ENCODE measurements at regions not wholly inside any gene's neighbourhood (a gene's known extent, or its start where the extent isn't known, plus 50 kb on each side); places are given as distances from the start of the nearest gene placed in this dataset.

DNA sequence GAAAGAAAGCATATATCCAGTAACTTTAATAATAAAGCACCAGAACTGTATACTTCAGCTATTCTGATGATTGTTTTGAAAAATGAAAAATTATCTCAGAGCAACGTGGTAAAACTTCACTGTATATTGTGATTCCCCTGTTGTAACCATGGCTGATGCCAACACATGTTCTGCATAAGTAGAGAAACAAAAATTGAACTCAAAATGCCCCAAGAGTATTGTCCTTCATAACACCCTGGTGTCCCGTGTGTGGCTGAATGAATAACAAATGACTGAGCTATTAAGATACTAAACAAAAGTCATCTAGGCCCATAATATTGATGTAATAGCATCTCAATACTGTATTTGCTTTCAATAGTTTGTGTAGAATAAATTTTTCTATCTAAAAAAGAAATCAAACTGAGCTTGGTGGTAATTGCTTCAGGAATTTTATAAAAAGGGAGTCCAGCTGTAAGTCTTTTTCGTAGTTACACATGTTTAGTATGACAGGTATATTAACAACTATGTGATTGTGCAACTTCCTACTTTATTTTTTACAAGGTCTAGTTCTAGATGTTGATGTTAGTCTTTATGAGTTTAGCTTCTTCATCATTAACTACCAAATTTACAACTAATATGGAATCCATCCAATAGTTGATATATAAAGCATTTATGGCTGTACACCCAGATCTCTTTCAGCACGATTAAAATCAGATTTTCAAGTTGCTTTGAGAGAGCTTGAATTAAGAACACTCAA lies 623.8 kb upstream of the AGTR1 start:
- CTCF ChIA-PET = no interaction called here
- no peak for DNase-seq
- no peaks in the 10 kb centered on the region for H3K27me3 Mint-ChIP-seq
- H3K27ac Mint-ChIP-seq = no peak overlapping the region
- no peaks in the 10 kb centered on the region for H3K9me3 Mint-ChIP-seq
- H3K4me3 Mint-ChIP-seq = no peak overlapping the region
- no peaks in the 10 kb centered on the region for H3K4me1 Mint-ChIP-seq
- no peaks in the 10 kb centered on the region for H3K36me3 Mint-ChIP-seq

DNA sequence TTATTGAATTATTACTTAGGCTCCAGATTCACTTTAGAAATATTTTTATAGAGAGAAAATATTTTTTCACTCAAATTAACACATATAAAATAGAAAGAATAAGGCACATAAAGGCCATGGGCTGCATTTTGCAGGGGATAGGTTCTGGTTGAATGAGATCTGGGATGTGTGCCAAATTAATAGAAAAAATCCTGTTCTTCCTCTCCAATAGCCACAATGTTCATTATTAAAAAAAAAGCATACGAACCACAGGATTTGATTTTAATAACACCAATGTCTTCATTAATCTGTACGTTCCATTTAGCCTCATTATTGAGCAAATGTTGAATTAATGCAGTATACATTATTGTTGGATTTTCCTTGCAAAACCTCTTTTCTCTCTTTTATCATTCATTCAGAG lies 622.8 kb upstream of the AGTR1 start:
- no peaks in the 10 kb centered on the region for H3K4me1 Mint-ChIP-seq
- no peaks in the 10 kb centered on the region for H3K36me3 Mint-ChIP-seq
- no peak overlapping the region for H3K27ac Mint-ChIP-seq
- no peak for DNase-seq
- H3K9me3 Mint-ChIP-seq = no peaks in the 10 kb centered on the region
- H3K4me3 Mint-ChIP-seq = no peak overlapping the region
- CTCF ChIA-PET = no interaction called here
- no peaks in the 10 kb centered on the region for H3K27me3 Mint-ChIP-seq

DNA sequence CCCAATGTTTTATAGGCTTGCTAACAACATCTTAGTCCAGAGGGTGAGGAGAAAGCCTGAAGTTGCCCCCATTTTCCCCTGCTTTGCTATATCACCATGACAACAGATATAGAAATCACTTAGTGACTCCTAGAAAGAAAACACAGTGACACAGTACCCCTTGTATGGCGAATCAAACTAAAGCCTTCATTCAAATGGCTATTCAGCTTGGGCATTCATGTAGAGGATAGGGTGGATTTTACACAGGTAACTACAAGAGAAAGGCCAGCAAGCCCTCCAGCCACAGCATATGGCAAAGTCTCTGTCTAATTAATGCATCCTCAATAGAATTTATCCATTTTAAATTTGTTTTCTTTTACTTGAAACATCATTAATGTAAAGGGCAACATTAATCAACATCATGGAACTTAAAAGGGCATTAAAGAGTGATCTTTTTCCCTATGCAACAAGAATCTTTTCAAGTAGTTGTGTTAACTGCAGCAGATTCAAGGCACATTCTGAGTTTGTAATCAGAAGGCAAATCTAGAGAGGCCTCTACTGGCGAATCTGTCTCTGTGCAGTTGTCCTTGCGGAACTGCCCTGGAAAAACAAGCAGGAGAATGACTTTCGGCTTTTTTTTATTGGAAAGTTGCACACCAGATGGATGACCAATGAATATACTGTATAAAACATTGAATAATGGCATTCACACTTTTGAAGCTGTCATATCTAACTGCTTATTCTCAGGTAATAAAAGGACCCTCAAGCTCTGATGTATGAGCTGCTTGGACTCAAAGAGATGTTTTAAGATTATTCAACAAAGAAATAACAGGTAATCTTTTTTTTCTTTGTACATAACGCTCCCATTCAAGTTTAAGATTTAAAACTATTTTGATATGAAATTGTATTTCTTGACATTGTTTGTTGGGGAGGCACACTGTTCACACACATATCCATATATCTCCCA lies 621.7 kb upstream of the AGTR1 start:
- H3K27me3 Mint-ChIP-seq = no peaks in the 10 kb centered on the region
- H3K4me1 Mint-ChIP-seq = no peaks in the 10 kb centered on the region
- CTCF ChIA-PET = no interaction called here
- no peaks in the 10 kb centered on the region for H3K9me3 Mint-ChIP-seq
- no peak overlapping the region for H3K27ac Mint-ChIP-seq
- no peaks in the 10 kb centered on the region for H3K36me3 Mint-ChIP-seq
- no peak for DNase-seq
- H3K4me3 Mint-ChIP-seq = no peak overlapping the region

DNA sequence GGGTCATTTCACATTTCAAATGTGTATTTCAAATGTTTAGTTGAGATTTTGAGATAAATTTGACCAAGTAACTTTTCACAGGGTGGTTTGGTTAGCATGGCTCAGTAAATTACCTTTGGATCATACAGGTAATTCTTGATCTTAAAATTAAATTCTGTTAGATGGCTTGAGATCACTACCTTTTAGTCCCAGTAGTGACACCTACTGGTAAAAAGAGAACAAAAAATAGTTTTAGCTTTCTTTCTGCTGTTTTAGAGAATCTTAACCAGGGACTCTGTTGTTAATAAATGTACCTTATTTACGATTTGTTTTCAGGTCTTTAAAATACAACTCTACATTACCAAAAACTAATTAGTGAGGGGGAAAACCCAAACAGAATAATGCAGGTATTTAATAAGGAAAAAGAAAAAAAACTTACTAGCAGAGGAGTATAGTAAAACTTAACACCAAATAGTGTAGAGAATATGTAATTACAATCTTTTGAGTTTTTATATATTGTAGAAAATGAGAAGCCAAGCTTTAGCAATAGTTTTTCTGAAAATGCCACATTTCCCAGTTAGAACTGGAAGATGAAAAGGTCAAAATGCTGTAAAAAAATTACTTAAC lies 620.3 kb upstream of the AGTR1 start:
- Mint-ChIP-seq H3K9me3 (no peaks in the 10 kb centered on the region), H3K27me3 (no peaks in the 10 kb centered on the region)
- CTCF ChIA-PET = no interaction called here

DNA sequence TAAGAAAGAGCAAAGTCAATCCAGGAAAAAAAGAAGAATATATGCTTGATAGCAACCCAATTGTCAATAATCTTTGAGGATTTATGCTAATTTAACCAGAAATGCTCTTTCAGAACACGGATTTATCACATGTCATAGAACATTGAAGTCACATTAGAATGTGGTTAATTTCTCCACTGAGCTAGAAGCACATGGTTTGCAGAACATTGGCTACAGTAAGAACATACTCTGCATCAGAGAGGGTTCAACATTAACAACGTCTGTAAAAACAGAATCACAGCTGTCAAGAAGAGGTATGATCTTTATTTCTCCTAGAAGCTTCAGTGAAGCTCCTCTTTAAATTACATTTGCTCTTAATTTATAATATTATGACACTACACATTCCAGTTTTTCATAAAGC lies 619.7 kb upstream of the AGTR1 start:
- CTCF ChIA-PET = no interaction called here
- DNase-seq = no peak
- H3K36me3 Mint-ChIP-seq = no peaks in the 10 kb centered on the region
- no peaks in the 10 kb centered on the region for H3K4me1 Mint-ChIP-seq
- H3K9me3 Mint-ChIP-seq = no peaks in the 10 kb centered on the region
- H3K27ac Mint-ChIP-seq = no peak overlapping the region
- H3K27me3 Mint-ChIP-seq = no peaks in the 10 kb centered on the region
- H3K4me3 Mint-ChIP-seq = no peak overlapping the region

More for the DNA sequence above, 620.3 kb upstream of the AGTR1 start:
- no peak overlapping the region for H3K4me3 Mint-ChIP-seq
- no peaks in the 10 kb centered on the region for H3K36me3 Mint-ChIP-seq
- H3K27ac Mint-ChIP-seq = no peak overlapping the region
- H3K4me1 Mint-ChIP-seq = no peaks in the 10 kb centered on the region
- DNase-seq = no peak

DNA sequence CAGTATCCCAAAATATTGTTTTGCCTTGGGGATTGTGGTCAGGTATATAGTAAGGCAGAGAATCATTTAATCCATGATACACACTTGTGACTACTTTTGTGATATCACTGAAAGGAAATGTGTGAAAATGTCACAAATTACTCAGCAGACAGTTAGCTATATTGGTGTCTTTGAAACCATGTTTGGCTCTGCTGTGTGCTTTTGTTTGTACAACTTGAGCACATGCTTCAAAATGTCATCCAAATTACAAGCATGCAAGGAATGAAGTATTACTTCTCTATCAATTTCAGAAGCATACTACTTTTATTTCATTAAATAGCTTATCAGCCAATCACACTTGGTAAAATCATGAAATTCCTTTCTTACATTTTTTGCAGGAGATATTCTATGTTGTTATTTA lies 619.0 kb upstream of the AGTR1 start:
- CTCF ChIA-PET = no interaction called here
- Mint-ChIP-seq H3K4me3 (no peak overlapping the region), H3K36me3 (no peaks in the 10 kb centered on the region)

DNA sequence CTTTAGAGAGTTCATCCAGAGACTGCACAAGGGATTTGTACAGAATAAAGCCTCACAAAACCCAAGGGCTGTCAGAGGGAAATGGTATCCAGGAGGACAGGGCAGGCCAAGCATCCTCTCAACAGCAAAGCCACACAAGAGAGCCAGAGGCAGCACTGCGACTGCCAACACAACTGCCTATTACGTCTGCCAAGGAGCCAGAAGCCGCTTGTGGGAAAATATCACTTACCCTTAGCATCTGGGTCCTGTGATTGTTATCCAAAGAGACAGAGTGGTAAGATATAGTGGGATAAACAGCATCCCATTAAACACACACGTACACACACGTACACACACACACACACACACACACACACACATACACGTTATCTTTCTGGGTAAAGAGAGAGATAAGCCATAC lies 618.3 kb upstream of the AGTR1 start:
- Mint-ChIP-seq H3K27me3 (no peaks in the 10 kb centered on the region), H3K27ac (no peak overlapping the region), H3K9me3 (no peaks in the 10 kb centered on the region), H3K4me3 (no peak overlapping the region), H3K36me3 (no peaks in the 10 kb centered on the region), H3K4me1 (no peaks in the 10 kb centered on the region)
- CTCF ChIA-PET = no interaction called here
- no peak for DNase-seq

More for the DNA sequence above, 619.0 kb upstream of the AGTR1 start:
- Mint-ChIP-seq H3K27ac (no peak overlapping the region), H3K4me1 (no peaks in the 10 kb centered on the region), H3K9me3 (no peaks in the 10 kb centered on the region), H3K27me3 (no peaks in the 10 kb centered on the region)
- no peak for DNase-seq

DNA sequence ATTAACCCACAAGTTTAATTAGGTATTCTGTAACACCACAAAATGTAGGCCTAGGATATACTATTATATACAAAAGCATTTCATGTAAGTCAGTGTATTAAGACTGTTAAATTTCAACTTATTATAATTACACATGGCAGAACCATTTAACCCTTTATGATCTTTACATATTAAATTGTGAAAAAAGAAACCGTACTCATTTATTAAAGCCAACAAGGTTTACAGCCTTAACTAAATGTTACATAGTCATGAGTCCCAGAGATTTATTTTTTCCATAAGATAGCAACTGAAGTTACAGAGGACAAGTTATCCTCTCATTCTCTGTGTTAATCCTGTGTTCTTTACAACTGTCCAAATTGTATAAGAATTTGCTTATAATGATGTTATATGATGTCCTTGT lies 615.8 kb upstream of the AGTR1 start:
- no peak overlapping the region for H3K27ac Mint-ChIP-seq
- no peaks in the 10 kb centered on the region for H3K27me3 Mint-ChIP-seq
- H3K36me3 Mint-ChIP-seq = no peaks in the 10 kb centered on the region
- CTCF ChIA-PET = no interaction called here
- no peak for DNase-seq
- H3K9me3 Mint-ChIP-seq = no peaks in the 10 kb centered on the region
- no peaks in the 10 kb centered on the region for H3K4me1 Mint-ChIP-seq
- no peak overlapping the region for H3K4me3 Mint-ChIP-seq

DNA sequence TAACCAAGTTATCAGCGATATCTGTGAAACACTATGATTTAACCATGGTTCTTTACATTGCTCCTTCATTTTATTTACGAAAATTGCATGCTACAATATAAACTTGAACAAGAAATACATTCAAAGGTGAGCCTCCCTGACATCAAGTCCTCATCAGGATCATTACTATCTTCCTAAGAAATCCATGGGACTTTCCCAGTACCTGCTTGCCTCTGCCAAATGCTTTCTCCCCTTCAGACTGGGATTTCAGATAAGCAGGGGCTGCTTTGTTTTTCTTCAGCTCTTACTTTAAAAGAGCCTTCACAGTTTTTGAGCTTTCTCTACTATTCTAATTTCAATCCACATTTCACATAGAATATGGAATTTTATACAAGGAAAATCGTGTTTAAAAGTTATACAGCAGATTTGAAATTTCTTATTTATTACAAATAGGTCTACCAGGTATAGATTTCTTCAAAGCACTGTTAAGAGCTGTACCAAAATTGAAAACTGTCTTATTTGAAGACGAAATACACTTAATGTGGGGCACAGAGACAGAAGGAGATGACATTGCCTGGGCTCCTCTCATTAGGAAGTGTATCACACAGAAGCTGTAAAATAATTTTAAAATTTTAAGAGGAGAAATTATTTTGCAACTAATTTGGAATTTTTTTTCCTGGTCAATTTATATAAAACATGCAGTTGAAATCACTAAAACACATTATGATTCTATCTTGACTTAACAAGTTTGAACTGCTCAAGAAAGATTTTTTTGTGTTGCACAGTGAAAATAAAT lies 615.0 kb upstream of the AGTR1 start:
- CTCF ChIA-PET = no interaction called here
- Mint-ChIP-seq H3K36me3 (no peaks in the 10 kb centered on the region), H3K9me3 (no peaks in the 10 kb centered on the region), H3K27me3 (no peaks in the 10 kb centered on the region), H3K4me3 (no peak overlapping the region), H3K27ac (no peak overlapping the region), H3K4me1 (no peaks in the 10 kb centered on the region)
- DNase-seq = no peak

DNA sequence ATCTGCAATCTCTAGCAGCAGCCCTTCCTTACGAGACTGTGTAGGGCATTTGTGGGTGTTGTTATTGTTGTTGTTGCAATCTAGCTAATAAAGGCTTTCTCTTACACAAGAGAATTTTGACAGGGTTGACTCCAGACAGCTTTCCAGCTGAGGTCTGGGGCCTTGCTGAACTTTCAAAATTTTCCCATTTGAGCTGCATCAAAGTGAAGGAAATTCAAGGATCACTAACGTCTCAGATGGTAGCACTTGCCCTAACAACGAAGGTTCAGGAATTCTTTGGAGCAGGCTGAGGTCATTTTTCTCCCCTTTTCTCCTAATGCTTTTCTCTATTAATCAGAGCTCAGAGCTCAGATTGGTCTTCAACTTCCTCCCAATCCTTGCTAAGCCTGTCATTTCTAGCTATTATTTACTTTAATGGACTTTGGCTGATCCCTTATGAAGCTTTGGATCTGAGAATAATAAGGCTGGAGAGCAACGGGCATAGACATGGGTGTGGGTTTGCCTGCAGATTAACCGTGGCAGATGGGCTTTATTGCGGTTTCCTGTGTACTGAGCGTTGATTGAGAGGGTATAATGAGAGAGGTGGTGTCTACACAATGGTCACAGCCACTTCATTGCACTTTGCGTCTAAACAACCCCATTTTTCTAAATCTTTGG lies 614.0 kb upstream of the AGTR1 start:
- no peaks in the 10 kb centered on the region for H3K27me3 Mint-ChIP-seq
- CTCF ChIA-PET = no interaction called here
- H3K36me3 Mint-ChIP-seq = no peaks in the 10 kb centered on the region
- H3K4me1 Mint-ChIP-seq = no peaks in the 10 kb centered on the region
- H3K27ac Mint-ChIP-seq = no peak overlapping the region
- DNase-seq = no peak
- no peaks in the 10 kb centered on the region for H3K9me3 Mint-ChIP-seq
- H3K4me3 Mint-ChIP-seq = no peak overlapping the region

DNA sequence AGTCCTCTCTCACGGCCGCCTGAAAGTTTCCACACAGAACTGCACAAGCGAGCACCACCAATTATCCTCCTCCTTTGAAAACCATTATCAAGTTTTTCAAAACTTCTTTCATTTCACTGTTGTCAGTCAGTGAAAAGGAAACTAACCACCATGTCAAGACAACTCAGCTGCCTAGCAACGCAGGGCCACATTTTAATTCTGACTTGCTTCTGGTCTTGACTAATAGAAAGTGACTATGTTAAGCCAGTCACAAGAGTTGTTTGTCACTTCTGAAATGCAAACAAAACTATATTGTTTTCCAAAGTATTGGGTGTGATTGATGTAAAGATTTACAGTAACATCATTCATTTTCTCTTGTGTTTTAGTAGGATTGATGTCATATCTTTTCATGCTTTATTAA lies 612.8 kb upstream of the AGTR1 start:
- CTCF ChIA-PET = no interaction called here
- Mint-ChIP-seq H3K4me3 (no peak overlapping the region), H3K4me1 (no peaks in the 10 kb centered on the region), H3K27me3 (no peaks in the 10 kb centered on the region), H3K36me3 (no peaks in the 10 kb centered on the region), H3K27ac (no peak overlapping the region), H3K9me3 (no peaks in the 10 kb centered on the region)
- DNase-seq = no peak

DNA sequence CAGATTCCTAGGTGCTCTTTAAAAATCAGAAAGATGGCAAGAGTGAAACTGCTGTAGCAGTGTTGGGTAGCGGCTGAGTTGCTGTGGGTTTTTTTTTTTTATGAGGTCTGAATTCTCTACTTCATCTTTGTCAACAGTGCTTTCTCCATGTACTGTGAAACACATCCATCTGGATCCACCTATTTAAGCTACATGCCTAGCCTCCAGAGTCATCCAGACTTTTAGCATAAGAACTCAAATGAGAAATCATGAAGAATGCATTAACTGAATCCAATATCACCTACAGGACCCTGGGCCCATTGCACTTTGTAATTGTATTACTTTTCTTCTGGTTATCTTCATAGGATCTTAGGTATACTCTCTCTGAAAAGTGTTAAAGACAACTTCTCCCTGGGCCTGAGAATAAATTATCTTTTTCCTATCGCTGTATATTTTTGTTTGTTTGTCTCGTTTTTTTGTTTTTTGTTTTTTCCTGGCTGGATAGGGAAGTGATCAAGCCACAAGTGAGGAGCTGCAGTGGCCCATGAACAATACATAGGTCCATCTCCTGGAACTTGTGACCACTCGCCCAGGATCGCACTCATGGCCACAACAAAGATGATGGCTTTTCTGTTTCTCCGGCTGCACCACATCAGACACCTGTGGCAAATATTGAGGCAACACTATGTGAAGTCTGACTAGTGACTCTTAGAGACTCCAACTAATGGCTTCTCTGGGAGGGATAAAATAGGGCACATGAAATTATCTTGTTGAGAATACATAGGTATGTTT lies 609.9 kb upstream of the AGTR1 start:
- Mint-ChIP-seq H3K27me3 (no peaks in the 10 kb centered on the region), H3K36me3 (no peaks in the 10 kb centered on the region), H3K4me3 (no peak overlapping the region), H3K27ac (no peak overlapping the region), H3K9me3 (no peaks in the 10 kb centered on the region), H3K4me1 (no peaks in the 10 kb centered on the region)
- CTCF ChIA-PET = no interaction called here
- no peak for DNase-seq

DNA sequence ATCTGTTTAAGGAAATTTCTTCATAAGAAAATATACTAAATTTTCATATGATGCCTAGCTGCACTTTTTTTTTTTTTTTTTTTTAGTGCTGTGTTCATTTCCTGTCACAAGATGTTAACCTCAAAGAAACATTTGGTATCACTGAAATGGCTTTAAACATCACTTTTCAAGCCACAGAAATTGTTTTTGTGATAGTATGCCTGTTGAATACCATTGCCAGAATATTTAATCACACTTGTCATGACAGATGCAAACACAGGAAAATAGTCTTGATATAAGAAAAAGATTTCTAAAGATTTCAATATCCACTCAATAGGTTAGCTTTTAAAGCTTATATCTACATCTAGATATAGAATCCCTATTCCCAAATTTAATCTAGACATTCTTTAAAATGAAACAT lies 608.5 kb upstream of the AGTR1 start:
- CTCF ChIA-PET = no interaction called here

More for the DNA sequence above, 608.5 kb upstream of the AGTR1 start:
- Mint-ChIP-seq H3K27me3 (no peaks in the 10 kb centered on the region), H3K4me1 (no peaks in the 10 kb centered on the region), H3K4me3 (no peak overlapping the region), H3K36me3 (no peaks in the 10 kb centered on the region), H3K27ac (no peak overlapping the region), H3K9me3 (no peaks in the 10 kb centered on the region)
- no peak for DNase-seq
